ENCODE measurements at regions not wholly inside any gene's neighbourhood (a gene's known extent, or its start where the extent isn't known, plus 50 kb on each side); places are given as distances from the start of the nearest gene placed in this dataset.

DNA sequence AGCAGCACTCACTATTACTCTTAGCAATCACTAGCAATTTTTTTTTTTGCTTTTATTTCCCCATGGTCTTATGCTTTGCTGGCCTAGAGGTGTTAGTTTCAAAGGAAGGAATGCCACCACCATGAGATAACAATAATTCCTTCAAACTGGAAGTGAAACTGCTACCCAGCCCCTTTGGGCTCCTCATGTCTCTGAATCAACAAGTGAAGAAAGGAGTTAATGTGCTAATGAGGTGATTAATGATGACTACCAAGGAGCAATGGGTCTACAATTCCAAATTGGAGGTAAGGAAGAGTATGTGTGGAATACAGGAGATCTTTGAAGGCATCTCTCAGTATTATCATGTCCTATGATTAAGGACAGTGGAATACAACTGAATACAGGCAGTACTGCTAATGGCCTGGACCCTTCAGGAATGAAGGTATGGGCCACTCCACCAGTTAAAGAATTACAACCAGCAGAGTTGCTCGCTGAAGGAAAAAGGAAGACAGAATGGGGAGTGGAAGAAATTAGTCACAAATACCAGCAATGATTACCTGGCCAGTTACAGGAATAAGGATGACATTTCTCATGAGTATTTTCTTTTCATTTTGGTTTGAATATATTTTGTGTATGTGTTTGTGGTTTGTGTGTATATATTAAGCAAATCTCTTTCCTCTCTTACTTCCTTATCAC is 652.9 kb downstream of the ADGRL2 start:
- DNase-seq: no peak

GRCh38 chr1:82452096-82452495 is 651.4 kb downstream of the ADGRL2 start:
- DNase-seq: no peak

DNA sequence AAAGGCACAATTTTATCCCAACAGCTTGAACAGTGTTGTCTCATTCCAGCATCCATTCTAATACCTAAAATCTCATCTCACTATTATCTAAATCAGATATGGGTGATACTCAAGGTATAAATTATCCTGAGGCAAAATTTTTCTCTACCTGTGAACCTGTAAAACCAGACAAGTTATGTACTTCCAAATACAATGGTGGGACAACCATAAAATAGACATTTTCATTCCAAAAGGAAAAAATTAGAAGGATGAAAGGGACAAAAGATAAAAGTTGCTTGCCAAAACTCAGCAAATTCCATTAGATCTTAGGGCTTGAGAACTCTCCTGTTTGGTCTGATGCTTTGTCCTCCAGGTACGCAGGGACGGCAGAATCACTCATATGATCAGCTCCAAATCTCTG is 650.5 kb downstream of the ADGRL2 start:
- no peak for DNase-seq

GRCh38 chr1:82449506-82450057 is 648.8 kb downstream of the ADGRL2 start:
- DNase-seq: no peak

GRCh38 chr1:82446955-82447354 is 646.2 kb downstream of the ADGRL2 start:
- no peak for DNase-seq

- DNase-seq: no peak
Measured at GRCh38 chr1:82446236-82446635, 645.5 kb downstream of the ADGRL2 start.

DNA sequence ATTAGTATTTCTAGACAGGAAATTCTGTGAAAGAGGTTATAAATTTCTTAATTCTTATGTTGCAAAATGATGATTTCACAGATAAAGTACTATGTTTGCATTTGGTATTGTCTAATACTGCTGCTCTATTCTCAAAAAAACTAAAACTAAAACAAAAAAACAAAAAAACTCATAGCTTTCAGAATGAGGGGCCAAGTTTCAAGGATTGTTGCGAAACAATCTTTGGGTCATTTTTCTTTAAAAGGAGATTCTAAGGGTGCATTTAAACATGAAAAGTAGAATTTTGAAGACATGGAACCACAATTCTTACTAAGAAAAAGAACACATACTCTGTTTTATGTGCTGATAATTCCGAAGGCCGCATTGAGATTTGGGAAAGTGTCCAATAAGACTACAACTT is 645.1 kb downstream of the ADGRL2 start:
- no peak for DNase-seq

- DNase-seq: no peak
Measured at GRCh38 chr1:82445132-82445531, 644.4 kb downstream of the ADGRL2 start.

- DNase-seq: no peak
Measured at GRCh38 chr1:82441402-82441801, 640.7 kb downstream of the ADGRL2 start.

DNA sequence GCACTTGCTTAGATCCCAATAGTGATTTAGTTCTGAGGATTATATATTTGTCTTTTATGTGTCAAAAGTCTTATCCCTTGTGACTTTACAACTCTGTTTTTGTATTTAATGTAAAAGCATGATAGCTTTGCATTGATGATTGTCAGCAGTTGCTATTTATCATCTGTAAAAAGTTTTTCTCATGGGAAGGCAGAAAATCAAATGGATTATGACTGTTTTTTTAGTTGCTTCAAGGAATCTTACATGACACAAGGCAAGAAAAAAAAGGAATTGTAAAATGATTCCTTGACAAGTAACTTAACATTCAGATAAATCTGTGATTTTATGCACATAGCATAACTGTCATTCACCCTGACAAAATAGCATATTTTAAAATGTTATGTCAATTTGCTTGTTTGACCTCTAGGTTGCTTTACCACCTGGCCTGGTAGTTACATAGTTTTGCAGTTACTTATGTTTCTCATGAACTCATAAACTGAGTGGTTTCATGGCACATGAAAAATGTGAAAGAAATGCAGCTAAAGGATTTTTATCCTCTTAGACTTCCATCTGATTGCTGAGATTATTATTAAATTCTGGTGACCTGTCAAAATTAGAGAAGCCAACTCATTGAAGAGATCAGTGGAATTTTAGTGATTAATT is 622.6 kb downstream of the ADGRL2 start:
- no peak for DNase-seq

- DNase-seq: no peak
Measured at GRCh38 chr1:82421782-82422181, 621.0 kb downstream of the ADGRL2 start.

DNA sequence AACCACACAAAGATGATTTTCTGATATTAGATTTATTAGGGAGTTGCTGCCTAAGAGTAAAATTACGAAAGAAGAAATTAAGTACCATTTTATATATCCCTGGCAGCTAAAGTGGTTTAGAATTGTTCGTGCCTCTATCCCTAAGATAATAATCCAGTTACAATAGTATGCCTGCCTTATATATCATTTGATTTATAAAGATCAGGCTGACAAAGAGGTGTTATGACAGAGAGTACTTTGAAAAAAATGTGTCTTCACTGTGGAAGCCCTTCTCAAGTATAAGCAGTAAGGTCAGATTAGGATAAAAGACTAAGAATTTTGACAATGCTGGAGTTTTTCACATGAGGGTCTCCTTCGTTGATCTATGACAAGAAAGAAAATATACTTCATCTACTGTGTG is 619.9 kb downstream of the ADGRL2 start:
- no peak for DNase-seq

- no peak for DNase-seq
Measured at GRCh38 chr1:82411605-82412004, 610.9 kb downstream of the ADGRL2 start.

GRCh38 chr1:82405333-82405732 is 604.6 kb downstream of the ADGRL2 start:
- no peak for DNase-seq

DNA sequence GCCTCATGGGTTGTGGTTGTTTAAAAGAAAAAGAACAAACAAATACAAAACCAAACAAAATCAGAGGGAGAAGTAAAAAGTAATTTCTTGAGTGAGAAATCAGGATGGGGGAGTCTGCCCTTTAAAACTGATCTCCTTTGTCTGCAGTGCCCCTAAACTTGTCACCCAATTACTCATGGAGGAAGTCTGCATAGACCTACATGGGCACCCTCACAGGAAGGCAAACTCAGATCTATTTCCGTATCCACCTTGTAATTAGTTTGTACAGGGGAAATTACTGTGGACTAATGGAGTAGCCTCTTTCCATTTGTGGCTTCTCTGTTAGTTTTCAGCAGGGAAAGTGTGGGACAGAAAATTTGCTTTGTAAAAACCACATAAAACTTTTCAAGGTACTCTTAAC is 600.4 kb downstream of the ADGRL2 start:
- DNase-seq: no peak

GRCh38 chr1:82400521-82400920 is 599.8 kb downstream of the ADGRL2 start:
- no peak for DNase-seq

- DNase-seq: no peak
Measured at GRCh38 chr1:82399093-82399492, 598.4 kb downstream of the ADGRL2 start.

DNA sequence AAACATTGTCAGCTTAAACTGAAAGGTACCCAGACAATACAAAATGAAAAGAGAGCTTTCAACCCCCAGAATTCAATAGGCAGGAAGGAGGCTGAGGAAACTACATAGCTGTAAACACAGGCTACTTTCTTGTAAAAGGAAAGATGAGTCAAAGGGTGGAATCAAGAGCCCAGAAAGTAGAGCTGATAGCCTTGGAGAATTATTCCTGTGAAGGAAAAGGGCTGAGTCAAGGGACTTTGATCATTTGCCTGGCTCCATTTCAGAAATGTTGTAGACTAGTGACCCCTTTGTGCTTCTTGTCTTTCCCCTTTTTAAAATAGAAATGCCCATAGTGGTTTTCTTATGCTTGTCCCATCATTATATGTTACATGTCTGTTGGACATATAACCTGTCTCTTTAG is 597.6 kb downstream of the ADGRL2 start:
- no peak for DNase-seq

- DNase-seq: no peak
Measured at GRCh38 chr1:82395440-82395839, 594.7 kb downstream of the ADGRL2 start.

DNA sequence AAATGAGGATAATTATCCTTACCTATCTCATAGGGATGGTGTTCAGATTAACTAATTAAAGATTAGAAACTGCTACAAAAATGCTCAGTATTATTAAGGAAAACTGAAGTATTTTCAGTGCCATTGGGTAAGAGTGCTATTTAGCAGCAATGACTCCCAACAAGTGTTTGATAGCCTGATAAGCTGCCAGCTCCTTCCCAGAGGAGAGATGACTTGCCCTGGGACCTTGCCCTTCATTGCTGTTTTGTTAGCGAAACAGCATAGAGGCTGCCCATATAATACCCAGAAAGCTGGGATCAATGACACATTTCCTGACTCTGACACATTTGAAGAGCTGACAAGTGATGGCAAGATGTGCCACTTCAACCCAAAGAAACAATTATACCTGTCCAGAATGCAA is 592.2 kb downstream of the ADGRL2 start:
- DNase-seq: no peak

DNA sequence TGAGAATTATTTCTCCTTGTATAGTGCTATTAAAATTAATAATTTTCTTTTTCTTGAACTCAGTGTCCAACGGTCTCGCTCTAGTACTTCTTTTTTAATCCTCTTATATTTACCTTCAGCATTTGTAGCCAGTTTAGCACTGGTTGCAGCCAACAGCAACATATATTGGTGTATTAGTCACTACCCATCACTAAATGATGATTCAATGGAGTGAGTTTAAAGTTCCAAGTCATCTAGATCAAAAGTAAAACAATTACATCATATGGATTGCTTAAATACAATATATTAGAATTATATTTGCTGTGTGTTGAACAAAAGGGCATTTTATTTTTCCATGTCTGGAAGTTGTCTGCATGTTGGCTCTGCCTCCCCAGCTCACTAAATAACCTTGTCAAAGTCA is 591.8 kb downstream of the ADGRL2 start:
- no peak for DNase-seq

DNA sequence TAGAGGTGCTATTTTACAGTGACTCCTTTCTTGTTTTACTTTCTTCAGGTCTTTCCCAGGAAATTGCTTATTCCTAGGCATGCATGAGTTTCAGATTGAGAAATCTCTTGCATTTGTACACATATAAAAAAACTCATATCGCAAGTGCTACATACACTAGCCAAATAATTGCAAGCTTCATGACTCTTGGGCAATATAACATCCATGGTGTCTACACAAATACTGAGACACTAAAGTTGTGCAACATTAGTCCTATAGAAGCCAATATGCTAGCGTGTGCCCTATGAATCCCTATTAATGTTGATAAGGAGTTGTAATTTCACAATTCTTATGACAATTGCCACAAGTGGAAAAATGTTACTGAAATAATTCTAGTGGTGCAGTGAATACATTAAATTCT is 591.0 kb downstream of the ADGRL2 start:
- no peak for DNase-seq

- no peak for DNase-seq
Measured at GRCh38 chr1:82390627-82391026, 589.9 kb downstream of the ADGRL2 start.

DNA sequence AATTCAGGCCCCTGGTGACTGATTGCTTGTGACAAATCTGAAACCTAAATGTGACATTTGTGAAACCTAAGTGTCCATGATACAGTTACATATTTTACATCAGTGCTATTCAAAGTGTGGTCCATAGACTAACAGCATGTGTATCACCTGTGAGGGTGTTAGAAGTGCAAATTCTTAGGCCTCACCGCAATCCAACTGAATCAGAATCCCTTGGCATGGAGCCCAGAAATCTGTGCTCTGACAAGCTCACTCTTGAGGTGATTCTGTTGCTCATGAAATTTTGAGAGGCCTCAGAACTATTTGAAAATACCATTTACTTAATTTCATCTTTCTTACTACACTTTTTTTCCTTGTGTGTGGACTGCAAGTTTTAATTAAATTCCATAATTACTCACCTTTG is 587.9 kb downstream of the ADGRL2 start:
- DNase-seq: no peak

- no peak for DNase-seq
Measured at GRCh38 chr1:82387012-82387366, 586.3 kb downstream of the ADGRL2 start.

Data from left hindlimb (tissue), 1 donor.